ENCODE measurements at regions not wholly inside any gene's neighbourhood (a gene's known extent, or its start where the extent isn't known, plus 50 kb on each side); places are given as distances from the start of the nearest gene placed in this dataset.

DNA sequence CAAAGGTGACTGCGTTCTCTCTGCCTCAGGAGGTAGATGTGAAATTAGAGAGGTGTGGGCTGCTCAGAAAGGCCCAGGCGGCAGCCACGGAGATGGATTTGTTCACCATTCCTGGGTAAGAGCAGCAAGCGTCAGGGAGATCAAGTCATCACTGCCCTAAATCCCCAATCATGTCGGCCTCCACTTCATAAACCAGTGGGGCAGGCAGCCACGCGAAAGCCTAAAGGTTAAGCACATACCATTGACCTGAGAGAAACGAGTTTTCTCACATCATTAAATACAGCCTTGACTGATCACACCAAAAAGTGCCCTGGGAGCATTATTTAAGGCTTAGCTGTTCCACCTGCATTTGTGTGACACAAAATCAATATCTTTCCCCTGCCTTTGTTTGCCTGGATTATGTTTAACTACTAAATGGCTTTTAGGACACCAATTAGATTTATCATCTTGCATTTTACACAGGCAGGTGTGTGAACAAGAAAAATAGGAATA, 50.7 kb upstream of the FOXB1 start:
- DNase-seq (ENCODE audit: low read depth in 2 of 2) = no peak

DNA sequence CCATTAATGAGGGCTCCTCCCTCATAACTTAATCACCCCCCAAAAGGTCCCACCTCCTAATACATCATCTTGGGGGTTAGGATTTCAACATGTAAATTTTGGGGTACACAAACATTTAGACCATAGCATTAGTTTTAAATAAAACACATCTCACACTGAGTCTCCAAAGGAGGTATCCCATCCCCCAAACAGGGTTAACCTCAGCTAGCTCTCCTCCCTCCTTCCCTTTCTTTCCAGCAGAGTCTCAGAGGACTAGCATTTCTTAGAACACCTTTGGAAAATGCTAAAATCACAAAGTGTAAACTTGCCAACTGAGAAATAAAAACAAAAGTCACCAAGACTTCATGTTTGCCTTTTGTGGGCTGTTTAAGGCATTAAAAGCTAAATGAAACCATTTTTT, 51.2 kb upstream of the FOXB1 start:
- no peak for DNase-seq (ENCODE audit: low read depth in 2 of 2)

DNA sequence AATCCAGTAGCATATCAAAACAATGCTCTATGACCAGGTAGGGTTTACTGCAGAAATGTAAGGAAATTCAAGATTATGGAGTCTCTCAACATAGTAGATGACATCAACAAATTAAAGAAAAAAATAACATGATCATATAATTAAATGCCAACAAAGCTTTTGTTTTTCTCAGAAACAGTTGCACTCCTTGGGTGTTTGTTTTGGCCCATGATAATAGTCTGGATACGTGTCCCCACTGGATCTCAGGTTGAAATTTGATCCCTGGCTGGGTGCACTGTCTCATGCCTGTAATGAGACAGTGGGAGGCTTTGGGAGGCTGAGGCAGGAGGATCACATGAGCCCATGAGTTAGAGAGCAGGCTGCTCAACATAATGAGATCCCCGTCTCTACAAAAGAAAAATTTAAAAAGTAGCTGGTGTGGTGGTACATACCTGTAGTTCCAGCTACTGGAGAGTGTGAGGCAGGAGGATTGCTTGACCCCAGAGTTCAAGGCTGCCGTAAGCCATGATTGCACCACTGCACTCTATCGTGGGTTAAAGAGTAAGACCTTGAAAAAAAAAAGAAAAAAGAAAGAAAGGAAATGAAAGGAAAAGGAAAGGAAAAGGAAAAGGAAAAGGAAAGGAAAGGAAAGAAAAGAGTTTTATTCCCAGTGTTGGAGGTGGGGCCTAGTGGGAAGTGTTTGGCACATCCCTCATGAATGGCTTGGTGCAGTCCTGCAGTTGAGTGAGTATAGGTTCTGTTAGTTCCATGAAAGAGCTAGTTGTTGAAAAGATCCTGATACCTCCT, 53.3 kb upstream of the FOXB1 start:
- no peak for DNase-seq (ENCODE audit: low read depth in 2 of 2)

DNA sequence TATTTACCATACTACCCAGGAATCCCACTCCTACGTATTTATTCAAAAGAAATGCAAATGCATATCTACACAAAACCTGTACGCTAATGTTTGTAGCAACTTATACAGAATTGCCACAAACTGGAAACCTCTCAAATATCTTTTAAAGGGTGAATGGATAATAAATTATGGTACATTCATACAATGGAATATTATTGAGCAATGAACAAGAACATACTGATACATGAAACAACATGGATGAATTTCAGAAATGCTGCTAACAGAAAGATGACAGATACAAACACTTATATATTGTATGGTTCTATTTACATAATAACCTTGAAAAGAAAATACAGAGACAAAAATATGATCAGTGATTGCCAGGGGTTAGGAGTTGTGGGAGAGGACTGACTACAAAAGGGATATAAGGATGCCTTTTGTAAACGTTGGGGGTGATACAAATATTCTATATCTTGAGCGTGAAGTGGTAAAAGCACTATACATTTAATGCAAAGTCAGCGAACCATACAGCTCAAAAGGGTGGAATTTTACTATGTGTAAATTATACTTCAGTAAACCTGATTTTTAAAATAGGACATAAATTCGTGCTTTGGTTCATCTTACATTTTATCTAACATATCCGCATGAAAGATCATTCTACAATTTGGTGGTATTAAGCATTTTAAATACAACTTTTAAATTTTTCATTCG, 55.0 kb upstream of the FOXB1 start:
- DNase-seq (ENCODE audit: low read depth in 2 of 2) = no peak

DNA sequence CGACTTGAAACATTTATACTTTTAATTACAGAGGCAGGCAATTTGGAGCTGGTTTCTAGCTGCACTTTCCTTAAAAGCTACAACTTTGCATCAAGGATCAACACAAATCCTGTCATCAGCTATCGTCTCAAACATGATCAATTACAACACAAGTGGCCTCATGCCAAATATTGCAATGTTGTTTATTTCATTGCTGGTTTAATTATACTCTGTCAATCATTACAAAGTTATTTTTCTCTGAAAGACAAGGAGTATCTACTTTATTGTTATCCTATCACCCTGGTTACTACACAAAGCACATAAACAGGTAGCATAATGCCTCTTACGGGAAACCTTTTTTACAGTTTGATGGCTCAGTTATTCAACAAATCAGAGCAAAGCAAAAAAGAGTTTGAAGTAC, 58.0 kb upstream of the FOXB1 start:
- DNase-seq (ENCODE audit: low read depth in 2 of 2) = no peak

DNA sequence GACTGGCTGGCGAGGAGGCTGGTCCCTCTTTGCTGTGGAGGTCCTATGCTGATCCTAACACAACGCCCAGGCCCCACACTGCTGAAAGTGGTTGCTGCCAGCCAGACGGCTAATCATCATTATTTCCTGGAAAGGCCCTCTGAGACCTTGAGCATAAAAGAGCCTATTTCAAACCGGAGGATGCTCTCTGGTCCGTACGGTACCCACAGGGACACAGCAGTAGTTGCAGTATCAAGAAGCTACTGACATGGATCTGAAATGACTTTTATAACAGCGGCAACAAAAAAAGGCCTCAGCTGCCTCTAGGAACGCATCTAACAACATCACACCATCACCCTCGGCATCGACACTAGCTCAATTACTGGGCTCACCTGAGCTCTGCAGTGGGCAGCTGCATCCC, 59.1 kb upstream of the FOXB1 start:
- DNase-seq (ENCODE audit: low read depth in 2 of 2) = no peak

DNA sequence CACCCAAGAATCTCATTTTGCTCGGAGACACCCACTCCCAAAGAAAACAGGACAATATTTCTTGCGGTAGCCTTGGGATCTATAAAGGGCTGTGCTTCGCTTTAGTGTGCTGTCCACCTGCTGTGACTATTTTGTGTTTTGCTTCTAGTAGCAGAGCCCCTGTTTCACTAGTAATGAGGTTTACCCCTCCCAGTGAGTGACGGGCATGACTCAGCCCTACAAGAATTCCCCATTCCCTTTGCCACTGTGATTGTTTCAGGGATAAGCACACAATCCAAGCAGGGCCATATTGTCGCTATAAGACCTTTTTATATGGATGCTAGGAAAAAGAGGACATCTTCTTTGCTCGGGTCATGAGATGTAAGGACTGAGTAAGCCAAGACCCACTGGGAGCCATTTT, 62.5 kb upstream of the FOXB1 start:
- no peak for DNase-seq (ENCODE audit: low read depth in 2 of 2)

DNA sequence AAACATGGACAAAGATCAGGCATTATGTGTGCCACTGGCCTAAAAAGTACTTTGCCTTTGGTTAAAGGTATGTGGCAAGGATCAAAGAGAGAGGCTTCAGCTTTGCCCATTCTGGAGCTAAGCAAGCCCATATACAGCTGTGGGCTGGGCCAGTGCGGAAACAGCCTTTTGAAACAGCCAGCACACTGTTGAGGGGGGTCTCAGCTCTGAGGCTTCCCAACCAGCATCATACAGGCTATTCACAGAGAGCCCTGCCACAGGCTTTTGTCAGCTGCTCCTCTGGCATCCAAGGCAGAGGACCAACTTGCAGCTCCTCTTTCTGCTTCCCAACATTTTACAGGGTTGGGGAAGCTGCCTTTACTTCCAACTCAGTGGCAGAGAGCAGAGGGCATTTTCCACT, 63.2 kb upstream of the FOXB1 start:
- no peak for DNase-seq (ENCODE audit: low read depth in 2 of 2)

DNA sequence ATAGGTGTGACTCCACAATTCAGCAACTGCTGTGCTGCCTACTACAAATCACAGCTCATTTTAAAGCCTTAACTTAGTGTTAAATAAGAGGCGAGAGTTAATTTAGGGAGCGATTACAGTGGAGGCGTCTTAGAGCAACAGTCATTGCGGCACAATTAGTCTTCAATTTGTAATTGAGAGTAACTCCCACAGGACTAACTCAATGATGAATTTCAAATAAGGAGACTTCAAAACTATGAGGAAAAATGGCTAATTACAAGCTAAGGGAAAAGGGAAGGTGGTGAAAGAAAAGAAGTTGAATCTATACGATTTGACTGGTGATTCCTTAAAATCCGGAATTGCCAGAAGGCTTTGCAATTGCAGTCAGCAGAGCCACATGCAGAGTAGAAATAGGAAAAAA, 63.7 kb upstream of the FOXB1 start:
- DNase-seq (ENCODE audit: low read depth in 2 of 2) = no peak

DNA sequence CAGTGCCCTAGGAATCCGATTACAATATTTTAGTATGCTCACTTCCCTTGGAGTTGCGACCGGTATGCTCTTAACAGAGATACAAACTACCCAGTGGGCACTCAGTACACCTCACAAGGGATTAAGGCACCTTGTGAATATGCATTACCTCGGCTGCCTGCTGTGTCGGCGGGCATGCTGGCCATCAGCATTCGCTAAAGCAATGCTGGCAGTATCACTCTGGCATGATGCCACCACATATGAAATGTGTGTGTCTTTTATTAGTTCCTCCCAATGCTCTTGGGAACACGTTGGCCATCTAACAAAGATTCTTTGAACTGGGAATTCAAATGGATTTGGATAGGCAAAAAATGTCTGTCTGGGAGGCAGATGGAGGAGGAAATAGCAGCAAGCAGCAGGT, 67.4 kb upstream of the FOXB1 start:
- no peak for DNase-seq (ENCODE audit: low read depth in 2 of 2)

DNA sequence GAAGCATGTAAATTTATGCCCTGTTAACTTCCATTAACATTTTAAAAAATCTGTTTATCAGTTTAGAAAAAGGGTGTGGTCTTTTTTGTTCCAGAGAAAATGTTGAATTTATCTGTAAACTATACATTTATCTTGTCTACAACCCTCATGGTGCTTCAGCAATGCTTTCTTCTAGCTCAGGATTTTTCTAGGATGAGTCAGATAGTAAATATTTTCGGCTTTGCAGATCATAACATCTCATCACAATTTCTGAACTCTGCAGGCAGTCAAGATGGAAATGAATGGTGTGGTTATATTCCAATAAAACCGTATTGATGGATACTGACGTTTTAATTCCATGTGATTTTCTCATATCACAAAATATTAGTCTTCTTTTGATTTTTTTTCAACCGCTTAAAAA, 70.5 kb upstream of the FOXB1 start:
- no peak for DNase-seq (ENCODE audit: low read depth in 2 of 2)

DNA sequence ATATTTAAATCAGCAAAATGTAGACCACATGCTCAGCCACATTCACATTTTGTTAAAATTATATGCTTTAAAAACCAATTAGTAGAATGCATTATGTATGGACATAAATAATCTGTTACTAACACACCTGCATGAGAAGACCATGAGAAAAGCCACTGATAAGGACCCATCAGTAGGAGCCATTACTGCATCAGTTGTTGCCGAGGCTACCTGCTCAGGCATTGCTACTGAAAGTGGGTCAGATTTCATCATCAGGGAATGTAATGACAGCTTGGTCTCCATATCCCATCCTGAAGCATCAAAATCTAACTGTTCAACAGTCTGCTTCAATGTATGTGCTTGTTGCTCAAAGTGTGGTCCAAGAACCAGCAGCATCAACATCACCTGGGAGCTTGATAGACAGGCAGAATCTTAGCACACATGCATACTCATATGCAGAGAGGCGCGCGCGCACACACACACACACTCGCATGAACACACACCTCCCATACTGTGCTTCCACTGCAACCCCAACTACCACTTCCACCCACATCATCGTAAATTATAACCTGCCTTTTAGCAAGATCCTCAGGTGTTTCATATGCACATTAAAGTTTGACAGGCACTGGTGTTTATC, 72.4 kb upstream of the FOXB1 start:
- DNase-seq (ENCODE audit: low read depth in 2 of 2) = no peak

DNA sequence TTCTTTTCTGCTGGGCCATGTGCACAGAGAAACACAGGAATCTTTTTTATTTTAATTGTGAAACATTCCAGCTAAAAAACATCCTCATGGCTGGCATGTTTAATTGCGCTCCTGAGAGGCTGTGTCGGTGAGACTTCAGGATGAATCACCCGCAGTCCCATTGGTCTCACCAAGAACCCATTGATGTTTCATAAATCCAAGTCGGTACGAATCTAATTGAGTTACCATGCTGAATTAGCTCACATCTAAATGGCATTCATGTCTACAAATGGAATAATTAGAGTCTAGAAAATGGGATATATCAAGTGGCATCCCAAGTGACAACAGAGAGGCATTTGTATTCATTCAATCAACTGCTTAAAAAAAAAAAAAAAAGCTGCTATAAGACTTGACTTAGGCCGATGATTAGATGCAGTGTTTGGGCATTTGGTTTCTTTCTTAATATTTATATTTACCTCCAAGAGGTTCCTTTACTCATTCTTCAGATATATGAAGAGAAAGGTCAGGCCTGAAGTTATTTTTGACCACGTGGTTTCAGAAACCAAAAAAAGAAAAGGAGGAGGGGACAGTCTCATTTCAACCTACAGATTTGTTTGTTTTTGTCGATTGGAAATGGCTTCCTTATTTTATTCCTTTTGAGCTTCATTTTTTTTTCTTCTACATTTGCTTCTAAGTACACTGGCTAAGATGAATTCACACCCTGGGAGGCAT, 79.1 kb upstream of the FOXB1 start:
- no peak for DNase-seq (ENCODE audit: low read depth in 2 of 2)

DNA sequence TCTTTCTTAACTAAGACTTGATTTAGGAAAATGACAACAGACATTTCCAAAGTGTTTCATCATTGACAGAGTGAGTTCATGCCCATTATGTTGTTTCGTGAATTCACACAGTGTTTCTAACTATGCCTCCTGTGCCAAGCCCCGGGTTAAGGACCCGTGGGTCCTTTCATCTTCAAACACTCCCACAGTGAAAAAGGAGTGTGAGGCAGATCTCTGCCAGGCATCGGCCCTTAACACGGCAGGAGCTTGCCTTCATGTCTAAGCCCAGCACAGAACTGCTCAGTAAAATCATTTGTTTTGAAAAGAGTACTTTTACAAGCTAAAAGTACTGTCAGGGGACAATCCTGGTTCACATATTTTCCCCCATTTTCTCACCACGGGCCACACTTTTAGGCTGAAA, 80.0 kb upstream of the FOXB1 start:
- DNase-seq (ENCODE audit: low read depth in 2 of 2) = no peak

DNA sequence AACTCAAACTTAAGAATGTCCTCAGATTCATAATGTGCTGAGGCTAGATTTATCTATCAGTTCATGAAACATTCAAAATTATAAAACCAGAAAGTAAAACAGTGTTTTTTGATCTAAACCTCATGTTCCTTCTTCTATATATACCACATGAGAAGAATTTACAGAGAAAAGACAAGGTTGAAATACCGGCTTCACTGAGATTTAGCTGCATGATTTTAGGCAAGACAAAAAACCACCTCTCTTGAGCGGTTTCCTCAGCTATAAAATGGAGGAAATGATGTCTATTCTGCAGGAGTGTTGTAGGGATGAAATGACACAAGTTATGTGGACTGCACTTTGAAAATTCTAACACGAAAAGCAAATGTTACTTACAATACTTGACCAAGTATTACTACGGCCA, 80.6 kb upstream of the FOXB1 start:
- no peak for DNase-seq (ENCODE audit: low read depth in 2 of 2)

DNA sequence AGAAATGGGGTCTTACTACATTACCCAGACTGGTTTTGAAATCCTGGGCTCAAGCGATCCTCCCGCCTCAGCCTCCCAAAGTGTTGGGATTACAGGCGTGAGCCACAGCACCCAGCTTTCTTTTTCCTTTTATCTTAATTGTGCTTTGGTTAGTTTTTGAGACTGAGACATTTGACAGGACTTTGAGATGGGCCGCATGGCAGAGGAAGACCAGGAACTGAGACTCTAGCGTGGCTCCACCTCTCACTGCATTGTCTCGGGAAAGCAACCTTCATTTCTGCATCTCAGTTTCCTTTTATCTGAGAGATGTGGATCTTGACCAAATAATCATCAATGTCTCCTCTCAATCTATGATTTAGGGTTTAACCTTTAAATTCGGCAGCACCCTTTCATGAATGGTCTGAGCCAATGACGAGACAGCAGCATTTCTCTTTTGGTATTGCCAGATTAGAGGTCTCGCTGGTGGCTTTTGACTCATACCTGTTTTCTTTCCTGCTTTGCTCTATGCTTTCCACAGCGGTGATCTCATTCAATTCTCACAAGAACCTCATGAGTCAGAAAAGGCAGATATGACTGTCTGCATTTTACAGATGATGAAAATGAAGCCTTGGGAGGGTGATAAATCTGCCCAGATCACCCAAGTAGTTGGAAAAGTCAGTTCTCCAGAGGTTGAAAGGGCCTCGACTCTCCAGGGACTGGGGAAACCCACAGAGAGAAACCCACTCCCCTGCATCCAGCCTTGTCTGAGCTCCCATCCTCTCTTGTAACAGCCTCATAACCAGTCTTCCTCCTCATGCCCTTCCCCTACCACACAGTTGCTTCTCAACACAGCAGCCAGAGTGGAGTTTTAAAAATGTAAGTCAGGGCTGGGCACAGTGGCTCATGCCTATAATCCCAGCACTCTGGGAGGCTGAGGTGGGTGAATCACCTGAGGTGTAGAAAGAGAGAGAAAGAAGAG, 84.8 kb upstream of the FOXB1 start:
- peak in 1 of 2 donors; percentile 13 for DNase-seq (ENCODE audit: low read depth in 2 of 2)

DNA sequence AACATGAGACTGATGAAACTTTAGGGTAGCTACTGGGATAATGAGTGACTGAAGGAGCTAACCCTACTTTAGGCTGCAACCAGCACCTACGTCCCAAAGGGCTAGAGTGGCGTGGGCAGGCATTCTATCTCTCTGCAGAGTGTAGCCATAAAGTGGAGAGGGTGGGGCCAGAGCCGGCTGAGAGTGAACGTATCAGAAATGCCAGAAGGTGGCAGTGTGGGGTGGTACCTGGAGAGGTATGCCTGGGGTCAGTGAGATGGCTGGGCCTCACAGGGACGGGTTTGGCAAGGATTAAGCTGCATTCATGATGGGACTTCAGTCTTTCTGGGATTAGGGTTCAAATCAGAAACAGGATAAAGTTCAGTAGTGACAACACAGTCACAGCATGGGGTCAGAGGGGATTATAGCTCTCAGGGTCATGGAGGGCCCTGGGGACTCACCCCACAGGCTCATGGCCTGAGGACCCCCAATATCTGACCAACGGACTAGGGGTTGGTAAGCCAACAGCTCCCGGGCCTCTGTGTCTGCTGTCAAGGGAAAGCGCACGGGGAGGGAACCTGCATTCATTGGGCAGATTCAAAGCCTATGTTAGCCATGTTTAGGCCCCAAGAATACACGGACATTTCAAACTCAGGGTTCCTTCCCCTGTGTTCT, 86.5 kb upstream of the FOXB1 start:
- DNase-seq (ENCODE audit: low read depth in 2 of 2) = peak; percentile 23 to 56

DNA sequence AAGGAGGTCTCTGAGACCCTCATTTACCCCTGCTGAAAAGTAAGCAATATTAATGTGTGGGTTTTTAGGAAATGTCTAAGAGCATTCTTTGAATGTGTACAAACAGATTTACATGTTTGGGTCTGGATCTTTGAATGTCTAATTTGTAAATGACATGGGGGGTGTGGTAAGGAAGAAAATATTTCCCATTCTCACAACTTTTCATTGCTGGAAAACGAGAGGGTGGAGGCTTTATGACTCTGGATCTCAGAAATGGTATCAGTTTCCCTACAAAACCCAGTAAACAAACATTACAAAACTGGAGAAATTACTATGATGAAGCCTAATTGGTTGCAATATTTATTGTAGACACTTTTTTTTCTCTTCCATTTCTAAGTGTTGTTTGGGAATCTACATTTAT, 98.1 kb upstream of the FOXB1 start:
- DNase-seq (ENCODE audit: low read depth in 2 of 2) = no peak

DNA sequence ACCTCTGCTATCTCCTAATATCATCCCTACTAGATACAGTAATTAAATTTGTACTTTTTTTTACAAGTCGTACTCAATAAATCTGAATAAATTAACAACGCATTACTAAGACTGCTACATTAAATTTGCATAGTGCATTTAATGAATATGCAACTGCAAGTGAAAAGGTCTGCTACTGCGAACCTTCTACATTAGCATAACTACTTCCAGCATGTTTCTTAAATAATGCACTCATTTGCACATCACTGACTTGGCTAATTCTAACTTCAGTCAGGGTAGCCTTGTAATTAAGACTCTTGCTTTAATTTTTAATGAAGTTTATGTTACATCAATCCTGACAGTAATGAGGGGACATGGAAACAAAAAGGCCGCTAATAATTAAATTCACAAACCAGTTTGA, 98.9 kb upstream of the FOXB1 start:
- no peak for DNase-seq (ENCODE audit: low read depth in 2 of 2)

DNA sequence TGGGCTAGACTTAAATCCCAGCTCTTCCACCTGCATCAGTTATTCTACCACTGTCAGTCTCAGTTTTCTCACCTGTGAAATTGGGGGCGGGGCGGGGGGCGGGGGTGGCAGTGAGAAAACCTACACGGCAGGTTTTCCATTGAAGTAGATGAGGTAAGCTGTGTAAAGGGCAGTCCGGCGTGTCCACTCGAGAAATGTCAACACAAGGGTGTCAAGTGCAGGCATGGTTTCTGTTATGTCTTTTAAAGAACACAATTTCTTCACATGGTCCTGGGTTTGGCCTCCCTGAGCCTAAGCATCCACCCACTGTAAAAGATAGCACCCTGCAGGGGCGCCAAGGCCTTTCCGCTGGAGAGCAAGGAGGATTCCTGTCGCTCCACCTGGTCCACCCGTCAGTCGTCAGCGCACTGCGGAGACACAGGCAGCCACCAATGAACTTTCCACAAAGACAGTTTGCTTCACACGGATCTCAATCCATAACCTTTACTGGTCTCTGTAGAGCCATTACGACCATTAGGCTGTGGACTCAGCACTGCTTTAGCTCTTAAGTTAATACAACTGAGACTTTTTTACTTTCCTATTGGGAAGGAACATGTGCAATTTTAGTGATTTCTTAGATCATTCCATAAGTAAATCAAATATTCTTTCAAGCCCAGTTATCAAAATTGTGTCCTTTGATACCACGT, 99.5 kb upstream of the FOXB1 start:
- no peak for DNase-seq (ENCODE audit: low read depth in 2 of 2)

All from stimulated activated CD4-positive, alpha-beta T cell treated with anti-CD3 and anti-CD28 coated beads, Interleukin-1b, Interleukin-23, amount 100 ng/mL, for 1 hour (primary cell).